Adrenal gland (tissue), 5 donors: ENCODE measurements at regions not wholly inside any gene's neighbourhood (a gene's known extent, or its start where the extent isn't known, plus 50 kb on each side); places are given as distances from the start of the nearest gene placed in this dataset.

Experiments used
- CTCF ChIP-seq, 6 experiments: fragments of 450-650 bp in 4 of 6; fragments of 200-600 bp in 2 of 6; sonication (generic) in 1 of 6; IDR thresholded peaks; 1 replicate in 5 of 6; 2 replicates in 1 of 6; pipeline versions ENCODE4 v1.5.1 to v1.8.0; 2016 to 2021; ENCODE audit warnings: antibody characterized with exemption in 6 of 6, mild to moderate bottlenecking in 2 of 6, moderate library complexity in 1 of 6
- POLR2A ChIP-seq, 2 donors: fragments of 450-650 bp; IDR thresholded peaks; one replicate each; pipeline ENCODE4 v1.6.1; 2017; ENCODE audit warnings: antibody characterized with exemption in 2 of 2, mild to moderate bottlenecking in 2 of 2, moderate library complexity in 1 of 2
- donor health status: DM: no; HTN: no; CAD: no.

- TF ChIP-seq POLR2A (IDR thresholded peaks at IDR 0.05) (no peak), CTCF (IDR thresholded peaks at IDR 0.05) (no peak)
These were observed 644.8 kb downstream of the HTR1B start for GRCh38 chr6:76818451-76818850.
